HCT116 (cell line): ENCODE measurements at regions not wholly inside any gene's neighbourhood (a gene's known extent, or its start where the extent isn't known, plus 50 kb on each side); places are given as distances from the start of the nearest gene placed in this dataset.

Experiments
- CEBPB ChIP-seq: IDR thresholded peaks from 2 replicates; pipeline ENCODE4 v1.6.1; 2012; ENCODE audit warnings: low read depth
- EZH2phosphoT487 ChIP-seq: fragments of 200-600 bp; IDR thresholded peaks from 2 replicates; pipeline ENCODE4 v1.6.1; 2018; ENCODE audit warnings: antibody characterized with exemption, borderline replicate concordance
- JUND ChIP-seq: IDR thresholded peaks from 2 replicates; pipeline ENCODE4 v1.6.1; 2012
- POLR2A ChIP-seq: IDR thresholded peaks from 2 replicates; pipeline ENCODE4 v1.7.0; 2011; ENCODE audit warnings: borderline replicate concordance; ENCODE audit not compliant: insufficient read depth, insufficient read length; ENCODE audit errors: extremely low read depth
- POLR2AphosphoS5 ChIP-seq: IDR thresholded peaks from 2 replicates; pipeline ENCODE4 v1.6.1; 2011; ENCODE audit warnings: mild to moderate bottlenecking, low read depth, low read length, moderate library complexity
- RAD21 ChIP-seq: IDR thresholded peaks from 2 replicates; pipeline ENCODE4 v1.6.1; 2012; ENCODE audit warnings: low read depth, mild to moderate bottlenecking
- TF ChIP-seq, protein P1 (sequence below), 3 experiments: fragments of 200-600 bp in 1 of 3; sonication (generic) in 1 of 3; IDR thresholded peaks in 2 of 3; conservative IDR thresholded peaks in 1 of 3; 2 replicates each; pipeline ENCODE4 v1.5.1; 2012 to 2017; ENCODE audit warnings: low read depth in 2 of 3, low read length in 2 of 3, antibody characterized with exemption in 1 of 3, borderline replicate concordance in 1 of 3, control low read depth in 1 of 3, mild to moderate bottlenecking in 1 of 3, mixed read lengths in 1 of 3, mixed run types in 1 of 3, moderate library complexity in 1 of 3; ENCODE audit not compliant: insufficient read depth in 1 of 3
- TF ChIP-seq, protein P2 (sequence below): IDR thresholded peaks from 2 replicates; pipeline ENCODE4 v1.6.1; 2012
- TF ChIP-seq, protein P3 (sequence below): IDR thresholded peaks from 2 replicates; pipeline ENCODE4 v1.6.1; 2011; ENCODE audit warnings: mild to moderate bottlenecking, low read length, moderate library complexity; ENCODE audit not compliant: insufficient replicate concordance; ENCODE audit errors: extremely low read depth
- TF ChIP-seq, protein P4 (sequence below): IDR thresholded peaks from 2 replicates; pipeline ENCODE4 v1.6.1; 2012; ENCODE audit warnings: low read depth

DNA sequence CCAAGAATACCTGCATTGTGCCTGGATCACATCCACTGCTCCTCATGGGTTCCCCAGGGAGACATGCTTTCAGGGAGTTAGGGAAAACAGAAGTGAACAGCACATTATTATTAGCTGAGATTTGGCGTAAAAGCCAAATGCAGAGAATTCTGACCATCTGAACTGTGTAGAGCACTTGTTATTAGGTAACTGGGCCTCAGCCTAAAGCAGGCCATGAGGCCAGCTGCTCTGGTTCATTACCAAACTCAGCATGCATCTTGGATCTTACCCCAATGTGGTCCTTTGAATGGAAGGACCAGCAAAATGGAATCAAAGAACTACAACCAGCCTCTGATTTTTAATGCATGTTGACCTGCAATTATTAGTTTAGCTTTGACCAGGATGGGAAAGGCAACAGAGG lies 322.3 kb downstream of the KCNS3 start:
- TF ChIP-seq, protein P1, sequence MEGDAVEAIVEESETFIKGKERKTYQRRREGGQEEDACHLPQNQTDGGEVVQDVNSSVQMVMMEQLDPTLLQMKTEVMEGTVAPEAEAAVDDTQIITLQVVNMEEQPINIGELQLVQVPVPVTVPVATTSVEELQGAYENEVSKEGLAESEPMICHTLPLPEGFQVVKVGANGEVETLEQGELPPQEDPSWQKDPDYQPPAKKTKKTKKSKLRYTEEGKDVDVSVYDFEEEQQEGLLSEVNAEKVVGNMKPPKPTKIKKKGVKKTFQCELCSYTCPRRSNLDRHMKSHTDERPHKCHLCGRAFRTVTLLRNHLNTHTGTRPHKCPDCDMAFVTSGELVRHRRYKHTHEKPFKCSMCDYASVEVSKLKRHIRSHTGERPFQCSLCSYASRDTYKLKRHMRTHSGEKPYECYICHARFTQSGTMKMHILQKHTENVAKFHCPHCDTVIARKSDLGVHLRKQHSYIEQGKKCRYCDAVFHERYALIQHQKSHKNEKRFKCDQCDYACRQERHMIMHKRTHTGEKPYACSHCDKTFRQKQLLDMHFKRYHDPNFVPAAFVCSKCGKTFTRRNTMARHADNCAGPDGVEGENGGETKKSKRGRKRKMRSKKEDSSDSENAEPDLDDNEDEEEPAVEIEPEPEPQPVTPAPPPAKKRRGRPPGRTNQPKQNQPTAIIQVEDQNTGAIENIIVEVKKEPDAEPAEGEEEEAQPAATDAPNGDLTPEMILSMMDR (IDR thresholded peaks at IDR 0.05 in 2 of 3, conservative IDR thresholded peaks at IDR 0.05 in 1 of 3; ENCODE audit: borderline replicate concordance in 1 of 3, insufficient read depth in 1 of 3, low read depth in 2 of 3, low read length in 2 of 3) = no peak
- TF ChIP-seq POLR2AphosphoS5 (no peak), RAD21 (no peak), CEBPB (no peak), EZH2phosphoT487 (no peak), POLR2A (no peak), JUND (no peak)
- TF ChIP-seq, protein P2, sequence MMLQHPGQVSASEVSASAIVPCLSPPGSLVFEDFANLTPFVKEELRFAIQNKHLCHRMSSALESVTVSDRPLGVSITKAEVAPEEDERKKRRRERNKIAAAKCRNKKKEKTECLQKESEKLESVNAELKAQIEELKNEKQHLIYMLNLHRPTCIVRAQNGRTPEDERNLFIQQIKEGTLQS = no peak
- TF ChIP-seq, protein P3, sequence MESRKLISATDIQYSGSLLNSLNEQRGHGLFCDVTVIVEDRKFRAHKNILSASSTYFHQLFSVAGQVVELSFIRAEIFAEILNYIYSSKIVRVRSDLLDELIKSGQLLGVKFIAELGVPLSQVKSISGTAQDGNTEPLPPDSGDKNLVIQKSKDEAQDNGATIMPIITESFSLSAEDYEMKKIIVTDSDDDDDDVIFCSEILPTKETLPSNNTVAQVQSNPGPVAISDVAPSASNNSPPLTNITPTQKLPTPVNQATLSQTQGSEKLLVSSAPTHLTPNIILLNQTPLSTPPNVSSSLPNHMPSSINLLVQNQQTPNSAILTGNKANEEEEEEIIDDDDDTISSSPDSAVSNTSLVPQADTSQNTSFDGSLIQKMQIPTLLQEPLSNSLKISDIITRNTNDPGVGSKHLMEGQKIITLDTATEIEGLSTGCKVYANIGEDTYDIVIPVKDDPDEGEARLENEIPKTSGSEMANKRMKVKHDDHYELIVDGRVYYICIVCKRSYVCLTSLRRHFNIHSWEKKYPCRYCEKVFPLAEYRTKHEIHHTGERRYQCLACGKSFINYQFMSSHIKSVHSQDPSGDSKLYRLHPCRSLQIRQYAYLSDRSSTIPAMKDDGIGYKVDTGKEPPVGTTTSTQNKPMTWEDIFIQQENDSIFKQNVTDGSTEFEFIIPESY = no peak
- TF ChIP-seq, protein P4, sequence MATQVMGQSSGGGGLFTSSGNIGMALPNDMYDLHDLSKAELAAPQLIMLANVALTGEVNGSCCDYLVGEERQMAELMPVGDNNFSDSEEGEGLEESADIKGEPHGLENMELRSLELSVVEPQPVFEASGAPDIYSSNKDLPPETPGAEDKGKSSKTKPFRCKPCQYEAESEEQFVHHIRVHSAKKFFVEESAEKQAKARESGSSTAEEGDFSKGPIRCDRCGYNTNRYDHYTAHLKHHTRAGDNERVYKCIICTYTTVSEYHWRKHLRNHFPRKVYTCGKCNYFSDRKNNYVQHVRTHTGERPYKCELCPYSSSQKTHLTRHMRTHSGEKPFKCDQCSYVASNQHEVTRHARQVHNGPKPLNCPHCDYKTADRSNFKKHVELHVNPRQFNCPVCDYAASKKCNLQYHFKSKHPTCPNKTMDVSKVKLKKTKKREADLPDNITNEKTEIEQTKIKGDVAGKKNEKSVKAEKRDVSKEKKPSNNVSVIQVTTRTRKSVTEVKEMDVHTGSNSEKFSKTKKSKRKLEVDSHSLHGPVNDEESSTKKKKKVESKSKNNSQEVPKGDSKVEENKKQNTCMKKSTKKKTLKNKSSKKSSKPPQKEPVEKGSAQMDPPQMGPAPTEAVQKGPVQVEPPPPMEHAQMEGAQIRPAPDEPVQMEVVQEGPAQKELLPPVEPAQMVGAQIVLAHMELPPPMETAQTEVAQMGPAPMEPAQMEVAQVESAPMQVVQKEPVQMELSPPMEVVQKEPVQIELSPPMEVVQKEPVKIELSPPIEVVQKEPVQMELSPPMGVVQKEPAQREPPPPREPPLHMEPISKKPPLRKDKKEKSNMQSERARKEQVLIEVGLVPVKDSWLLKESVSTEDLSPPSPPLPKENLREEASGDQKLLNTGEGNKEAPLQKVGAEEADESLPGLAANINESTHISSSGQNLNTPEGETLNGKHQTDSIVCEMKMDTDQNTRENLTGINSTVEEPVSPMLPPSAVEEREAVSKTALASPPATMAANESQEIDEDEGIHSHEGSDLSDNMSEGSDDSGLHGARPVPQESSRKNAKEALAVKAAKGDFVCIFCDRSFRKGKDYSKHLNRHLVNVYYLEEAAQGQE = no peak
